Stimulated activated CD4-positive, alpha-beta T cell treated with anti-CD3 and anti-CD28 coated beads, Interleukin-12 subunit alpha, Interleukin-12 subunit beta, amount 100 ng/mL, for 4 hours (primary cell): ENCODE measurements at regions not wholly inside any gene's neighbourhood (a gene's known extent, or its start where the extent isn't known, plus 50 kb on each side); places are given as distances from the start of the nearest gene placed in this dataset.

Experiments
- DNase-seq: peaks from one replicate; pipeline ENCODE4 v3.0.0-alpha.2; 2020

GRCh38 chr9:1337169-1337568, 287.0 kb downstream of the DMRT2 start:
- DNase-seq, result no peak

- DNase-seq, result no peak
These were observed 290.2 kb downstream of the DMRT2 start for GRCh38 chr9:1340390-1340789.

GRCh38 chr9:1353291-1353690, 303.1 kb downstream of the DMRT2 start:
- DNase-seq, result no peak

GRCh38 chr9:1354086-1354485, 303.9 kb downstream of the DMRT2 start:
- no peak for DNase-seq

- DNase-seq, result no peak
These were observed 304.4 kb downstream of the DMRT2 start for GRCh38 chr9:1354606-1355005.

- DNase-seq, result no peak
These were observed 305.5 kb downstream of the DMRT2 start for GRCh38 chr9:1355656-1356055.

GRCh38 chr9:1362845-1363244, 312.7 kb downstream of the DMRT2 start:
- DNase-seq, result no peak

GRCh38 chr9:1366276-1366675, 316.1 kb downstream of the DMRT2 start:
- no peak for DNase-seq

- no peak for DNase-seq
These were observed 319.1 kb downstream of the DMRT2 start for GRCh38 chr9:1369297-1369696.

- DNase-seq, result no peak
These were observed 323.3 kb downstream of the DMRT2 start for GRCh38 chr9:1373445-1373844.

GRCh38 chr9:1383899-1384455, 333.8 kb downstream of the DMRT2 start:
- no peak for DNase-seq

- no peak for DNase-seq
These were observed 334.7 kb downstream of the DMRT2 start for GRCh38 chr9:1384816-1385215.

GRCh38 chr9:1386420-1386819, 336.3 kb downstream of the DMRT2 start:
- DNase-seq, result no peak

GRCh38 chr9:1388216-1388615, 338.1 kb downstream of the DMRT2 start:
- DNase-seq, result no peak

- no peak for DNase-seq
These were observed 350.8 kb downstream of the DMRT2 start for GRCh38 chr9:1400983-1401382.

GRCh38 chr9:1404940-1405339, 354.8 kb downstream of the DMRT2 start:
- no peak for DNase-seq

- no peak for DNase-seq
These were observed 361.7 kb downstream of the DMRT2 start for GRCh38 chr9:1411826-1412225.

GRCh38 chr9:1414711-1415131, 364.6 kb downstream of the DMRT2 start:
- DNase-seq, result no peak

GRCh38 chr9:1415146-1415545, 365.0 kb downstream of the DMRT2 start:
- no peak for DNase-seq

- DNase-seq, result no peak
These were observed 366.1 kb downstream of the DMRT2 start for GRCh38 chr9:1416261-1416660.

- DNase-seq, result no peak
These were observed 371.3 kb downstream of the DMRT2 start for GRCh38 chr9:1421436-1421835.

GRCh38 chr9:1427875-1428274, 377.7 kb downstream of the DMRT2 start:
- no peak for DNase-seq

GRCh38 chr9:1429297-1429696, 379.1 kb downstream of the DMRT2 start:
- DNase-seq, result no peak

- no peak for DNase-seq
These were observed 381.3 kb downstream of the DMRT2 start for GRCh38 chr9:1431461-1431860.

GRCh38 chr9:1434052-1434767, 384.1 kb downstream of the DMRT2 start:
- no peak for DNase-seq
